Skeletal muscle satellite cell (primary cell): ENCODE measurements at regions not wholly inside any gene's neighbourhood (a gene's known extent, or its start where the extent isn't known, plus 50 kb on each side); places are given as distances from the start of the nearest gene placed in this dataset.
"Not testable (repeated sequence)": the region's sequence is repeated elsewhere in the genome, so short reads cannot be mapped to it uniquely, and the experiment has no call there.

Source experiments
- H3K27me3 ChIP-seq: 2 replicates; pipeline ENCODE4 v1.7.0; 2013; ENCODE audit warnings: low read length; ENCODE audit not compliant: control insufficient read depth, insufficient read depth
- H3K36me3 ChIP-seq: 2 replicates; pipeline ENCODE4 v1.7.0; 2013; ENCODE audit warnings: mild to moderate bottlenecking, control low read depth, low read length; ENCODE audit not compliant: insufficient read depth
- H3K4me1 ChIP-seq: 2 replicates; pipeline ENCODE4 v1.7.0; 2013; ENCODE audit warnings: low read length; ENCODE audit not compliant: control insufficient read depth, insufficient read depth
- H3K4me2 ChIP-seq: 2 replicates; pipeline ENCODE4 v1.7.0; 2013; ENCODE audit warnings: mild to moderate bottlenecking, low read length
- H3K4me3 ChIP-seq: 2 replicates; pipeline ENCODE4 v1.7.0; 2013; ENCODE audit warnings: low read length
- H3K9ac ChIP-seq: 2 replicates; pipeline ENCODE4 v1.7.0; 2013; ENCODE audit warnings: mild to moderate bottlenecking, low read depth, low read length, moderate library complexity
- H3K9me3 ChIP-seq: replicated peaks from 2 replicates; pipeline ENCODE4 v1.7.0; 2013; ENCODE audit warnings: mild to moderate bottlenecking, control low read depth, low read length

DNA sequence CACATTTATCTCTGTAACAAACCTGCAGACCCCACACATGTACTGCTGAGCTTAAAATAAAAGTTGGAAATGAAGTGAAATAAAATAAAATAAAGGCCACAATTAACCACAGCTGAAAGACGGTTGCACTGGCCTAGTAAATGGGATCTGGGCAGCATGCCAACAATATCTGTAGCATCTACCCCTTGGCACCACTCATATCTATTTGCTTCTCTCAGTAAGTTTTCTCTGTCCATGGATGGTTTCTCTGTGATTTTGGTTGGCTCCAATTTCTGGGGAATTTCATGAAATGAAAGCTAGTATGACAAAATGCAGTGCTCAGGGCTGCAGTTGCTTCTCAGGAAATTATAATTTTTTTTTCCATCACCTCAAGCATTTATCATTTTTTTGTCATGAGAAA lies 172.0 kb upstream of the IL15 start:
- Histone ChIP-seq H3K4me1 (peaks cover 4% of the 10 kb centered on the region), H3K4me2 (no peak overlapping the region), H3K4me3 (no peak overlapping the region), H3K9me3 (no peaks in the 10 kb centered on the region), H3K9ac (no peak overlapping the region), H3K27me3 (no peaks in the 10 kb centered on the region), H3K36me3 (no peaks in the 10 kb centered on the region)

DNA sequence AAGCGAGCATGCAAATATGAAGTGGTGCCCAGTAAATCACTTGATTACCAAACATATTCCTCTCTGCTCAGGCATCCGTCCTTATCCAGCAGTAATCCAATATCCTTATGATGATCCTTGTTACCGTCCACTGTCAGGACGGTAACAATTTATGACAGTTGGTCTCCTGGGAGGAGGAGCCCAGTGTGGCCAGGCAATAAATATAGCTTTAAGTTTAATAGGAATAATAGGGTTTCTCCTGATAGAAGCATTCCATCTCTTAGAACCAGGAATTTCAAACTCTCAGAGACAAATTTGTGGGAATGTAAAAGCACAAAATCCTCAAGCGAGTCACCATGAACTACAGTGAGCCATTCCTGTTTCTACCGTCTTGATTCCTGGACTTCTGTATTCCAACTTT lies 171.2 kb upstream of the IL15 start:
- H3K4me2 ChIP-seq: no peak overlapping the region
- no peaks in the 10 kb centered on the region for H3K9me3 ChIP-seq
- no peak overlapping the region for H3K9ac ChIP-seq
- no peaks in the 10 kb centered on the region for H3K27me3 ChIP-seq
- no peaks in the 10 kb centered on the region for H3K36me3 ChIP-seq
- peaks cover 9% of the 10 kb centered on the region for H3K4me1 ChIP-seq
- no peak overlapping the region for H3K4me3 ChIP-seq

DNA sequence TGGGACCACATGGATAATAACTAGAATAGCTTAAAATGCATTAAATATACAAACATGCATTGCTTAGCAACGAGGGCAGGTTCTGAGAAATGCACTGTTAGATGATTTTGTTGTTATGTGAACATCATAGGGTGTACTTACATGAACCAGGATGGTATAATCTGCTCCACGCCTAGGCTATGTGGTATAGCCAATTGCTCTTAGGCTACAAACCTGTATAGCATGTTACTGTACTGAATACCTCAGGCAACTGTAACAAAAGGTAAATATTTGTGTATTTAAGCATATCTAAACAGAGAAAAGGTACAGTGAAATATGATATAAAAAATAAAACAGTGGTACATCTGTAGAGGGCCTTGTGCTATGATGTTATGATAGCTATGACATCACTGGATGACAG lies 169.2 kb upstream of the IL15 start:
- H3K4me2 ChIP-seq: no peak overlapping the region
- no peaks in the 10 kb centered on the region for H3K36me3 ChIP-seq
- H3K9ac ChIP-seq: no peak overlapping the region
- peaks cover 9% of the 10 kb centered on the region for H3K4me1 ChIP-seq
- no peaks in the 10 kb centered on the region for H3K27me3 ChIP-seq
- no peak overlapping the region for H3K4me3 ChIP-seq
- H3K9me3 ChIP-seq: no peaks in the 10 kb centered on the region

DNA sequence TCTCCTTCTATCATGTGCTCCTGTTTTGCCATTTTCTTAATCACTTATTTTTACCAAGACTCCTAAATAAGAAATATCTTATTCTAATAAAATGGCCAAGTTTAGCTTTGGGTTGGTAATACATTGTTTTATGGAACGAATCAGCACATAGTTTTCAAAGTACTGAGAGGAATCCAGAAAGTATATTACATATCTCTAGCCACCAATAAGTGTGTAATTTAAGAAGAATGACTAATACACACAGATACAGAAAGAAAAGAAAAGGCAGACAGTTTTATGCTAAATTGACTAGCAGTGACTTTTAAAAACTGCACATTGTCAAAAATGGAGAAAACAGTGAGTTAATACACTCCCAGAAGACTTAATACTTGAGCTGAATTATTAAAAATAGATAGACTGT lies 167.0 kb upstream of the IL15 start:
- Histone ChIP-seq H3K4me2 (no peak overlapping the region), H3K27me3 (no peaks in the 10 kb centered on the region), H3K36me3 (no peaks in the 10 kb centered on the region), H3K4me3 (no peak overlapping the region), H3K9me3 (no peaks in the 10 kb centered on the region), H3K9ac (no peak overlapping the region), H3K4me1 (peaks cover 15% of the 10 kb centered on the region)

DNA sequence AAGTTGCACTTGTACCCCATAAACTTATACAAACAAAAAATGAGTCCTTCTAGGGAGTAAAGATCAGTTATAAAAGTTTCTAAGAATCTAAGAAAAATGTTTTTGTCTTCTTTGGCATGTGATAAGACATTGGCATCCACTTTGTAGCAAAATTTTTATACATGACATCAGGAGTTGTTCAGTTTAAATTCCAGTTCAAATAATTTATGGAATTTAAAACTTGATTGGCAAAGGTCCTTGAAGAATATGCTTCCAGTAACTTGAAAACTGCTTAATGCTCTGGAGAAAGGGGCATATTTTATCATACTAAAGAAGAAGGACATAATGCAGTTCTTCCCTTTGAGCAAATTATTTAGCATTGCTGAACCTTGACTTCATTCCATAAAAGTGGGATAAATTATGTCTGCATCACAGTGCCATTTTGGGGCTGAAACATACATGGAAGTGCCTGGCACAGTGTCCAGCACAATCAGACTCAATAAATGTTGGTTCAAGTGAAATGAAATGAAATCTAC lies 163.3 kb upstream of the IL15 start:
- Histone ChIP-seq H3K4me2 (no peak overlapping the region), H3K9me3 (no peaks in the 10 kb centered on the region), H3K9ac (no peak overlapping the region), H3K36me3 (no peaks in the 10 kb centered on the region), H3K4me1 (peaks cover 17% of the 10 kb centered on the region), H3K27me3 (no peaks in the 10 kb centered on the region), H3K4me3 (no peak overlapping the region)

DNA sequence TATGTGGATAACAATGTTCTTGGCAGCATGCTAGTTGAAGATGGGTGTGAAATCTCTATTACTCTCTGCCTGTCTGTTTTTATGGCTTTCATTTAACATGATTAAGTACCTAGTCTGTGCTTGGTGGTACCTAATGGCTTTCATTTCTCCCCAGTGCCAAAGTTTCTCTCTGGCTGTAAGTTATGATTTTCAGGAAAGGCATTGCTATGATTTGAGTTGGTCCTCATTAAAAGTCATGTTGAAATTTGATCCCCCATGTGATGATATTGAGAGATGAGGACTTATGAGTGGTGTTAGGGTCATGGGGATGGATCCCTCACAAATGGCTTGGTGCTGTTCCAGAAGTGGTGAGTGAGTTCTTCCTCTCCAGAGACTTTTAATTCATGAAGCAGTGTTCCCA lies 162.4 kb upstream of the IL15 start:
- Histone ChIP-seq H3K27me3 (no peaks in the 10 kb centered on the region), H3K36me3 (no peaks in the 10 kb centered on the region), H3K9ac (no peak overlapping the region), H3K4me2 (no peak overlapping the region), H3K9me3 (no peaks in the 10 kb centered on the region), H3K4me1 (peaks cover 16% of the 10 kb centered on the region), H3K4me3 (no peak overlapping the region)

DNA sequence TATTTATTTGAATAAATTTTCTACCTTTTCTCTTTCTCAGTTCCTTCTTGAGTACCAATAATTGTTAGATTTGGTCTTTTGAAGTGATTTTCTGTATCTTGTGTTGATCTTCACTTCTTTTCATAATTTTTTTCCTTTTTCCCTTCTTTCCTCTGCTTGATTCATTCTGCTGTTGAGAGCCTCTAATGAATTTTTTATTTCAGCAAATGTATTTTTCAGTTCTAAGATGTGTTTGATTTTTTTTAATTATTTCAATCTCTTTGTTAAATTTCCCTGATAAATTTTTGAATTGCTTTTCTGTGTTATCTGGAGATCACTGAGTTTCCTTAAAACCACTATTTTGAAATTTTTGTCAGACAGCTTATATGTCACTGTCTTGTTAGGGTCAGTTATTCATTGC lies 155.4 kb upstream of the IL15 start:
- no peak overlapping the region for H3K9ac ChIP-seq
- no peak overlapping the region for H3K4me2 ChIP-seq
- H3K4me3 ChIP-seq: no peak overlapping the region
- H3K27me3 ChIP-seq: no peaks in the 10 kb centered on the region
- H3K9me3 ChIP-seq: peaks cover 10% of the 10 kb centered on the region
- H3K36me3 ChIP-seq: no peaks in the 10 kb centered on the region
- H3K4me1 ChIP-seq: peaks cover 3% of the 10 kb centered on the region

DNA sequence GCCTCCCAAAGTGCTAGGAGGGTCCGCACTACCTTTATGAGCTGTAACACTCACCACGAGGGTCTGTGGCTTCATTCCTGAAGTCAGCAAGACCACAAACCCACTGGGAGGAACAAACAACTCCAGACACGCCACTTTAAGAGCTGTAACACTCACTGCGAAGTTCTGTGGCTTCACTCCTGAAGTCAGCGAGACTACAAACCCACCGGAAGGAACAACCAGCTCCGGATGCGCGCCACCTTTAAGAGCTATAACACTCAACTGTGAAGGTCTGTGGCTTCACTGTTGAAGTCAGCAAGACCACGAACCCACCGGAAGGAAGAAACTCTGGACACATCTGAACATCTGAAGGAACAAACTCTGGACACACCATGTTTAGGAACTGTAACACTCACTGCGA lies 152.1 kb upstream of the IL15 start:
- Histone ChIP-seq H3K4me1 (peaks cover 15% of the 10 kb centered on the region), H3K9me3 (peaks cover 14% of the 10 kb centered on the region)
- not testable (repeated sequence) for H3K27me3 ChIP-seq, H3K9ac ChIP-seq, H3K36me3 ChIP-seq, H3K4me2 ChIP-seq, H3K4me3 ChIP-seq

DNA sequence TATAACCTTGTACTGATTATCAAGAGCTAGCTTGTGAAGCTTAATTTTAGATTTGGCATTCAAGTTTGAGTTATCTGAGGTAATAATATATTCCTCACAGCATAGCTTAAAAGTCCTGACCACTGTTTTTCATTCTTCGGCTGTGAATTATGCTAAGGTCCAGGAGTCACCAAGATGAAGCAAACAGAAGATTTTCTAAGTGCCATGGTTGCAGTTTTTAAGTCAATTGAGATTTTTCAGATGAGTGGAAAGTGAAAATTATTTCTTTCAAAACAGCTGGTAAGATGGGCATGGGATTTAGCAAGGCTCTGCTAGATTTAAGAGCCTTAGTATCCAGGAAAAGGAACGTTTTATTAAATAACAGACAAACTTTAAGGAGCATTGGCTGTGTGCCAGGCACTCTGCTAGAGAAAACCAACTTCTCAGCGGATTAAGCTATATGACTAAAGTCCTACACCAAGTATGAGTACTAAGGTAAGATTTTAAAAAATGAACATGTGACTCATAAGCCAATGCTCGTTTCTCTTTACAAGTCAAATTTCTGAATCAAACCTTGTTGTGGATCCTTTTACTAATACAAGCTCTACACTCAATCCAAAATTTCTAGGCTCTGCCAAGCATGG lies 149.9 kb upstream of the IL15 start:
- Histone ChIP-seq H3K9ac (peak overlapping the region; percentile 54), H3K4me2 (peak overlapping the region; percentile 67), H3K4me3 (no peak overlapping the region)

DNA sequence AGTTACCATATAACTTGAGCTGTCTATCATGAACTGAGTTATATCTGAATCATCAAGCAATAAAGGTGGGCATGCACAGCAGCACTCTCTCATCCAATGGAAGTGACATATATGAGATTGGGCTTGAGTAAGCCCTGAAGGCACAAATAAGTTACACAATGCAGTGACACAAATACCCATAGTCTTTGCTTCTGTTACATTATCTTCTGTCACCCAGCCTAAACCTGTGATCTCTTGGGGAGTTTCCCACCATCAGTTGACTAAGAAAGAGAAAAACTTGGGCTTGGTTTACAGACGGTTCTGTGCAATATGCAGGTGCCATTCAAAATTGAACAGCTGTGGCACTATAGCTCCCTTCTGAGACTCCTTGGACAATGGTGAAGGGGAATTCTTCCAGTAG lies 138.8 kb upstream of the IL15 start:
- Histone ChIP-seq H3K4me1 (no peaks in the 10 kb centered on the region), H3K36me3 (no peaks in the 10 kb centered on the region), H3K4me2 (no peak overlapping the region), H3K9ac (no peak overlapping the region), H3K27me3 (no peaks in the 10 kb centered on the region), H3K9me3 (no peaks in the 10 kb centered on the region), H3K4me3 (no peak overlapping the region)

More for the DNA sequence above, 149.9 kb upstream of the IL15 start:
- Histone ChIP-seq H3K9me3 (peaks cover 4% of the 10 kb centered on the region), H3K27me3 (no peaks in the 10 kb centered on the region), H3K4me1 (peaks cover 15% of the 10 kb centered on the region), H3K36me3 (no peaks in the 10 kb centered on the region)

DNA sequence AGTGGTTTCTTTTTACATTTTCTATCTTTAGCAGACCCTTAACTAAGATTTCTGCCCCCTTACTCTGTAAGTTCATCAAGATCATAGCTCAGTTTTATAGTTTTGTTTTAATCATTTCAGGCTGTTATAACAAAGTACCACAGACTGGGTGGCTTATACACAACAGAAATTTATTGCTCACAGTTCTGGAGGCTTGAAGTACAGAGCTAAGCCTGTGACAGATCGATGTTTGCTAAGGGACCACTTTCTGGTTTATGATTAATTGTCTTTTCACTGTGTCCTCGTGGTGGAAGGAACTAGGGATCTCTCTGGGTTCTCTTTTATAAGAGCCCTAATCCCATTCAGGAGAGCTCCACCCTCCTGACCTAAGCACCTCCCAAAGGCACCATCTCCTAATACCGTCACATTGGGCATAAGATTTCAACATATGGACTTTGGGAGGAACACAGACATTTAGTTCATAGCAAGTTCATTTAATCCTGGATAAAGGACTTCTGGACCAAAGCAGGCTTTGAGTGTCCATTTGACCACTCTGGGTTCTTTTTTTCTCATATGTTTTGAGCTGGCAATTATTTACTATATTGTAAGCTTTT lies 137.0 kb upstream of the IL15 start:
- Histone ChIP-seq H3K4me1 (no peaks in the 10 kb centered on the region), H3K36me3 (no peaks in the 10 kb centered on the region), H3K27me3 (no peaks in the 10 kb centered on the region), H3K9ac (no peak overlapping the region), H3K9me3 (no peaks in the 10 kb centered on the region), H3K4me3 (no peak overlapping the region), H3K4me2 (no peak overlapping the region)

DNA sequence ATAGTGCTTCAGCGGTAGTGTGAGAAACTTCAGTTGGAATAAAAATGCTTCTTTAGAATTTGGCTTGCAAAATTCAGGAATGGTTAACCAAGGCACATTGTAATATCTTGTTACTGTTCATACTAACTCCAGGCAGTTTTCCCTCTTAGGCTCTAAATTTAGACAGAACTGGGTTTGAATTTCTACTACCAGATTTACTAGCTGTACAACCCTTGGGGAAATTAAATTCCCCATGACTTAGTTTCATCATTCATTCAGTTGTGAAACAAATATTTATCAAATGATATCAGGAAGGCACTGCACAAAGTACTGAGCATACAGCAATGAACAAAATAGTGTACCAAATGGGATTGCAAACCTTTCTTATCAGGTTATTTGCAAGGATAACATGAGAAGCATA lies 135.0 kb upstream of the IL15 start:
- Histone ChIP-seq H3K27me3 (no peaks in the 10 kb centered on the region), H3K4me1 (no peaks in the 10 kb centered on the region), H3K4me3 (no peak overlapping the region), H3K4me2 (no peak overlapping the region), H3K9me3 (no peaks in the 10 kb centered on the region), H3K36me3 (no peaks in the 10 kb centered on the region), H3K9ac (no peak overlapping the region)
